HepG2 (cell line): ENCODE measurements at regions not wholly inside any gene's neighbourhood (a gene's known extent, or its start where the extent isn't known, plus 50 kb on each side); places are given as distances from the start of the nearest gene placed in this dataset.

Source experiments
- CHD4 ChIP-seq: fragments of 200-600 bp; sonication (generic); IDR thresholded peaks from 2 replicates; pipeline ENCODE4 v1.7.0; 2017; ENCODE audit warnings: mild to moderate bottlenecking, low read length, borderline replicate concordance
- CREM ChIP-seq, 2 experiments: sonication (generic) in 1 of 2; formaldehyde crosslinking in 1 of 2; IDR thresholded peaks; 2 replicates each; pipeline versions ENCODE4 v1.4.0 to v1.6.1; 2016 to 2020; ENCODE audit warnings: antibody characterized with exemption in 1 of 2, mild to moderate bottlenecking in 1 of 2, missing genetic modification reagents in 1 of 2
- CTCF ChIP-seq: sonication (generic); formaldehyde crosslinking; IDR thresholded peaks from 2 replicates; pipeline ENCODE4 v1.5.0; 2020; ENCODE audit warnings: mild to moderate bottlenecking, missing genetic modification reagents, moderate library complexity
- ELK4 ChIP-seq: sonication (generic); formaldehyde crosslinking; IDR thresholded peaks from 2 replicates; pipeline ENCODE4 v1.9.0; 2021; ENCODE audit warnings: missing genetic modification reagents, borderline replicate concordance
- EZH2 ChIP-seq: conservative IDR thresholded peaks from 2 replicates; pipeline ENCODE4 v1.6.1; 2012; ENCODE audit warnings: mild to moderate bottlenecking, low read depth, low read length, moderate library complexity
- FOXC1 ChIP-seq: sonication (generic); formaldehyde crosslinking; IDR thresholded peaks from 2 replicates; pipeline ENCODE4 v1.8.0; 2022; ENCODE audit warnings: mild to moderate bottlenecking, missing genetic modification reagents, borderline replicate concordance
- POGK ChIP-seq: sonication (generic); formaldehyde crosslinking; conservative IDR thresholded peaks from 2 replicates; pipeline ENCODE4 v1.8.0; 2022; ENCODE audit warnings: mild to moderate bottlenecking, moderate library complexity, missing genetic modification reagents
- ZKSCAN1 ChIP-seq: fragments of 150-350 bp; IDR thresholded peaks from 2 replicates; pipeline ENCODE4 v1.6.1; 2014; ENCODE audit warnings: low read length
- ZNF274 ChIP-seq: sonication (generic); formaldehyde crosslinking; IDR thresholded peaks from 2 replicates; pipeline ENCODE4 v1.5.1; 2020; ENCODE audit warnings: mild to moderate bottlenecking, missing genetic modification reagents
- ZNF383 ChIP-seq: sonication (generic); formaldehyde crosslinking; IDR thresholded peaks from 2 replicates; pipeline ENCODE4 v1.4.0; 2020; ENCODE audit warnings: missing genetic modification reagents, mild to moderate bottlenecking, borderline replicate concordance
- ZNF720 ChIP-seq: sonication (generic); formaldehyde crosslinking; IDR thresholded peaks from 2 replicates; pipeline ENCODE4 v1.4.0; 2020; ENCODE audit warnings: missing genetic modification reagents
- ZNF746 ChIP-seq: sonication (generic); formaldehyde crosslinking; IDR thresholded peaks from 2 replicates; pipeline ENCODE4 v1.8.0; 2022; ENCODE audit warnings: mild to moderate bottlenecking, missing genetic modification reagents
- ZXDC ChIP-seq: sonication (generic); formaldehyde crosslinking; IDR thresholded peaks from 2 replicates; pipeline ENCODE4 v1.5.0; 2020; ENCODE audit warnings: mild to moderate bottlenecking, missing genetic modification reagents

GRCh38 chr11:96778272-96778671 is 388.5 kb downstream of the JRKL start:
- TF ChIP-seq CTCF (CRISPR knock-in tag) (no peak), ZNF746 (CRISPR knock-in tag) (no peak), ZXDC (CRISPR knock-in tag) (no peak), ZNF720 (CRISPR knock-in tag) (no peak), FOXC1 (CRISPR knock-in tag) (no peak), ELK4 (no peak), ZKSCAN1 (no peak), POGK (CRISPR knock-in tag) (no peak), CREM (IDR thresholded peaks at IDR 0.05) (no peak), CREM (CRISPR knock-in tag; IDR thresholded peaks at IDR 0.05) (no peak), ZNF274 (no peak), ZNF383 (CRISPR knock-in tag) (no peak), EZH2 (no peak), CHD4 (no peak)
